WTC11 (cell line): ENCODE measurements at regions not wholly inside any gene's neighbourhood (a gene's known extent, or its start where the extent isn't known, plus 50 kb on each side); places are given as distances from the start of the nearest gene placed in this dataset.

Source experiments
- ATAC-seq: fragments of 200-7000 bp; cut with Tn5 transposase; 2 replicates; pipeline ENCODE4 v1.10.0; 2021; ENCODE audit warnings: mild to moderate bottlenecking, moderate library complexity
- CTCF ChIA-PET: fragments of 300-600 bp; sonication (Branson Sonifier 250); formaldehyde crosslinking; loops from one replicate; lab custom pipeline; 2021; ENCODE audit warnings: antibody characterized with exemption; lab: Charles Lee
- POLR2A ChIA-PET: fragments of 350-600 bp; sonication (Branson Sonifier 250); formaldehyde crosslinking; loops from one replicate; lab custom pipeline; 2021; ENCODE audit warnings: antibody characterized with exemption; lab: Charles Lee
- DNase-seq: peaks from one replicate; pipeline ENCODE4 v3.0.0; 2021; ENCODE audit warnings: low spot score
- H3K27ac Mint-ChIP-seq: 2 replicates; pipeline ENCODE4 v1.8.0; 2021; ENCODE audit warnings: mixed read lengths
- H3K27me3 Mint-ChIP-seq: 2 replicates; pipeline ENCODE4 v1.8.0; 2021; ENCODE audit warnings: low read depth, mild to moderate bottlenecking, moderate library complexity, mixed read lengths
- H3K36me3 Mint-ChIP-seq: 2 replicates; pipeline ENCODE4 v1.8.0; 2021; ENCODE audit warnings: mixed read lengths
- H3K4me1 Mint-ChIP-seq: 2 replicates; pipeline ENCODE4 v1.8.0; 2022; ENCODE audit warnings: mixed read lengths
- H3K4me3 Mint-ChIP-seq: 2 replicates; pipeline ENCODE4 v1.8.0; 2021; ENCODE audit warnings: mild to moderate bottlenecking, moderate library complexity, mixed read lengths
- H3K9me3 Mint-ChIP-seq: 2 replicates; pipeline ENCODE4 v1.8.0; 2021; ENCODE audit warnings: mixed read lengths
- ATF6 ChIP-seq: sonication (generic); formaldehyde crosslinking; IDR thresholded peaks from 2 replicates; pipeline ENCODE4 v1.8.1; 2023; ENCODE audit warnings: mild to moderate bottlenecking, missing genetic modification reagents
- CTCF ChIP-seq: fragments of 200-600 bp; IDR thresholded peaks from 2 replicates; pipeline ENCODE4 v1.8.0; 2022; ENCODE audit warnings: antibody characterized with exemption
- ESRRA ChIP-seq: sonication (generic); formaldehyde crosslinking; IDR thresholded peaks from 2 replicates; pipeline ENCODE4 v1.8.1; 2022; ENCODE audit warnings: mild to moderate bottlenecking, missing genetic modification reagents, borderline replicate concordance
- ETV6 ChIP-seq: sonication (generic); formaldehyde crosslinking; IDR thresholded peaks from 2 replicates; pipeline ENCODE4 v1.8.1; 2022; ENCODE audit warnings: mild to moderate bottlenecking, missing genetic modification reagents
- FOXP1 ChIP-seq: sonication (generic); formaldehyde crosslinking; IDR thresholded peaks from 2 replicates; pipeline ENCODE4 v1.8.0; 2022; ENCODE audit warnings: missing genetic modification reagents, mild to moderate bottlenecking, moderate library complexity, borderline replicate concordance
- HMGA2 ChIP-seq: fragments of 250-450 bp; sonication (Bioruptor Pico); IDR thresholded peaks from 2 replicates; pipeline ENCODE4 v1.4.0; 2021; ENCODE audit warnings: mild to moderate bottlenecking, moderate library complexity
- HMGXB4 ChIP-seq: sonication (generic); formaldehyde crosslinking; IDR thresholded peaks from 2 replicates; pipeline ENCODE4 v1.8.1; 2023; ENCODE audit warnings: mild to moderate bottlenecking, moderate library complexity, missing genetic modification reagents
- ZBTB21 ChIP-seq: sonication (generic); formaldehyde crosslinking; IDR thresholded peaks from 2 replicates; pipeline ENCODE4 v1.8.1; 2023; ENCODE audit warnings: mild to moderate bottlenecking, missing genetic modification reagents, borderline replicate concordance
- ZNF317 ChIP-seq: sonication (generic); formaldehyde crosslinking; IDR thresholded peaks from 2 replicates; pipeline ENCODE4 v1.8.1; 2023; ENCODE audit warnings: low read depth, mild to moderate bottlenecking, moderate library complexity, missing genetic modification reagents, borderline replicate concordance
- TF ChIP-seq, protein P1 (sequence below): sonication (generic); formaldehyde crosslinking; IDR thresholded peaks from 2 replicates; pipeline ENCODE4 v1.8.1; 2022; ENCODE audit warnings: low read depth, missing genetic modification reagents, borderline replicate concordance
- TF ChIP-seq, protein P2 (sequence below): sonication (generic); formaldehyde crosslinking; IDR thresholded peaks from 2 replicates; pipeline ENCODE4 v1.8.0; 2023; ENCODE audit warnings: missing genetic modification reagents
- TF ChIP-seq, protein P3 (sequence below): sonication (generic); formaldehyde crosslinking; IDR thresholded peaks from 2 replicates; pipeline ENCODE4 v1.8.1; 2022; ENCODE audit warnings: mild to moderate bottlenecking, moderate library complexity, missing genetic modification reagents
- TF ChIP-seq, protein P4 (sequence below): fragments of 250-450 bp; sonication (Bioruptor Pico); IDR thresholded peaks from 2 replicates; pipeline ENCODE4 v1.9.0; 2021; ENCODE audit warnings: moderate library complexity, mild to moderate bottlenecking, inconsistent platforms, borderline replicate concordance

DNA sequence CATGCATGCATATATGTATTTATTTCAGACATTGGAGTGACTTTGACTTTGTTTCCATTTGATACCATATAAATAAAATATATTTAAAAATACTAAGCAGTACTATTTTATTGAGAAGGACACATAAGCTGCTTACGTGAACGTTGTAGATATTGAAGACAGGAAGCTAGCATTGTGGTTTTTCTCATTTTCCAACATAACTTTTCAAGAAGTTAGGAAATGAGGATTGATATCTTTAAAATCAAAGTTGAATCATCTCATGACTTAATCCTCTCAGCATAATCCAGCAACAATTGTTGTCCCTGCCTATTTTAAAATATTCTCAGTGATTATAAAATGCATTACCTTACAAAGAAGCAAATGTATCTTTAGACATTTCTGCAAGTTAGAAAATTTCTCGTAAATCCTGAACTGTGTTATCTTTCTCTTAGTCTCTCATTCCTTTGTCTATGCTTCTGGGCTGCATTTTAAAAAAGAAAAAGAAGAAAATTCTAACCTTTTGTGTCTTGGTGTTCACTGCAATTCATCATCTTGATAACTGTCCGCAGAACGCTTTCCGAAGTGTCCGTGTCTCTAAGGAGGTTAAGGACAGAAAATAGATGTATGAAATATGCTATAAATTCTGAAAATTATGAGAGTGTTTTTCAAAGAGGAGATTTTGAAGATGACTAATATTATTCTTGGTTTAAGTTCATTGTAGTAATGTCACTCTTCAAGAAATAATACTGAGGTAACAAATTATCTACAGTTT, 1089.9 kb upstream of the CDH6 start (continued):
- TF ChIP-seq ZNF317 (CRISPR knock-in tag) (no peak), ZBTB21 (CRISPR knock-in tag) (no peak)
- TF ChIP-seq, protein P1, sequence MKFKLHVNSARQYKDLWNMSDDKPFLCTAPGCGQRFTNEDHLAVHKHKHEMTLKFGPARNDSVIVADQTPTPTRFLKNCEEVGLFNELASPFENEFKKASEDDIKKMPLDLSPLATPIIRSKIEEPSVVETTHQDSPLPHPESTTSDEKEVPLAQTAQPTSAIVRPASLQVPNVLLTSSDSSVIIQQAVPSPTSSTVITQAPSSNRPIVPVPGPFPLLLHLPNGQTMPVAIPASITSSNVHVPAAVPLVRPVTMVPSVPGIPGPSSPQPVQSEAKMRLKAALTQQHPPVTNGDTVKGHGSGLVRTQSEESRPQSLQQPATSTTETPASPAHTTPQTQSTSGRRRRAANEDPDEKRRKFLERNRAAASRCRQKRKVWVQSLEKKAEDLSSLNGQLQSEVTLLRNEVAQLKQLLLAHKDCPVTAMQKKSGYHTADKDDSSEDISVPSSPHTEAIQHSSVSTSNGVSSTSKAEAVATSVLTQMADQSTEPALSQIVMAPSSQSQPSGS (CRISPR knock-in tag) = no peak
- TF ChIP-seq, protein P2, sequence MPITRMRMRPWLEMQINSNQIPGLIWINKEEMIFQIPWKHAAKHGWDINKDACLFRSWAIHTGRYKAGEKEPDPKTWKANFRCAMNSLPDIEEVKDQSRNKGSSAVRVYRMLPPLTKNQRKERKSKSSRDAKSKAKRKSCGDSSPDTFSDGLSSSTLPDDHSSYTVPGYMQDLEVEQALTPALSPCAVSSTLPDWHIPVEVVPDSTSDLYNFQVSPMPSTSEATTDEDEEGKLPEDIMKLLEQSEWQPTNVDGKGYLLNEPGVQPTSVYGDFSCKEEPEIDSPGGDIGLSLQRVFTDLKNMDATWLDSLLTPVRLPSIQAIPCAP = no peak
- TF ChIP-seq, all 79 proteins: peak for 0

DNA sequence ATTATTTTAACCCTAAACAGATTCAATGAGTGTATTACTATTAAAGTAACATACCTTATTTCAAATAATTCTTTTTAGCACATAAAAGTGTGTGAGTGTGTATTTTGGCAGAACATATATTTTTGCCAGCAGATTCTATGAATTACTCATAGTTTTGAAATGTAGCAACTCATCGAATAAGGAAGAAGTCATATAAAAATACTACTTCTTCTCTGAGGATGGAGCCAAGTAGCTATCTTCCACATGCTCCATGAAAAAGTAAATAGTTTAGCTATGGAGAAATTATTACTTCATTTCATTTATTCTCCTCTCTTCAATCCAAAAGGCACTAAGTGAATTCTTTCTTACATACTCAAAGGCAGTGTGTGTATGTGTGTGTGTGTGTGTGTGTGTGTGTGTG, 1090.4 kb upstream of the CDH6 start:
- POLR2A ChIA-PET = no interaction called here
- H3K27me3 Mint-ChIP-seq = no peaks in the 10 kb centered on the region
- DNase-seq (no peak), ATAC-seq (no peak)
- no peak overlapping the region for H3K27ac Mint-ChIP-seq
- no peaks in the 10 kb centered on the region for H3K9me3 Mint-ChIP-seq
- peaks cover 27% of the 10 kb centered on the region for H3K4me1 Mint-ChIP-seq
- TF ChIP-seq FOXP1 (CRISPR knock-in tag) = no peak
- no peak for TF ChIP-seq ESRRA (CRISPR knock-in tag)
- TF ChIP-seq ZBTB21 (CRISPR knock-in tag) = no peak
- TF ChIP-seq ETV6 (CRISPR knock-in tag) = no peak
- TF ChIP-seq HMGXB4 (CRISPR knock-in tag) = no peak
- no peak for TF ChIP-seq ATF6 (CRISPR knock-in tag)
- TF ChIP-seq, protein P3, sequence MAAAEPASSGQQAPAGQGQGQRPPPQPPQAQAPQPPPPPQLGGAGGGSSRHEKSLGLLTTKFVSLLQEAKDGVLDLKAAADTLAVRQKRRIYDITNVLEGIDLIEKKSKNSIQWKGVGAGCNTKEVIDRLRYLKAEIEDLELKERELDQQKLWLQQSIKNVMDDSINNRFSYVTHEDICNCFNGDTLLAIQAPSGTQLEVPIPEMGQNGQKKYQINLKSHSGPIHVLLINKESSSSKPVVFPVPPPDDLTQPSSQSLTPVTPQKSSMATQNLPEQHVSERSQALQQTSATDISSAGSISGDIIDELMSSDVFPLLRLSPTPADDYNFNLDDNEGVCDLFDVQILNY = no peak
- TF ChIP-seq HMGA2 = no peak
- CTCF ChIA-PET = no interaction called here
- no peaks in the 10 kb centered on the region for H3K36me3 Mint-ChIP-seq
- no peak overlapping the region for H3K4me3 Mint-ChIP-seq

DNA sequence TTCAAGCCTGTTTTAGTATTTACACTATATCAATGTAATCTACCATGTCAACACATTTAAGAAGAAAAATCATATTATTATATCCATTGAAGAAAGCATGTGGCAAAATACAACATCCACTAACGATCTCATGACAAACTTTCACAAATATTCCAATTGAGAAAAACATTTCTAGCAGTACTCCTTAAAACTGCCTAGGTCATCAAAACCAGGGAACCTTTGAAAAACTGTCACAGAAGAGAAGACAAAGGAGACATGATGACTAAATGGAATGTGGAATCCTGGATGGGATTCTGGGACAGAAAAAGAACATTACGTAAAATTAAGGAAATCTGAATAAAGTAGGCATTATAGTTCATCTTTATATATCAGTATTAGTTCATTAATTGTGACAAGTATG, 1091.3 kb upstream of the CDH6 start:
- Mint-ChIP-seq H3K4me3 (no peak overlapping the region), H3K9me3 (no peaks in the 10 kb centered on the region), H3K27me3 (no peaks in the 10 kb centered on the region; the same call in 1 of the 2 replicates), H3K4me1 (peaks cover 27% of the 10 kb centered on the region), H3K27ac (no peak overlapping the region), H3K36me3 (no peaks in the 10 kb centered on the region)
- no peak for DNase-seq
- TF ChIP-seq, protein P4, sequence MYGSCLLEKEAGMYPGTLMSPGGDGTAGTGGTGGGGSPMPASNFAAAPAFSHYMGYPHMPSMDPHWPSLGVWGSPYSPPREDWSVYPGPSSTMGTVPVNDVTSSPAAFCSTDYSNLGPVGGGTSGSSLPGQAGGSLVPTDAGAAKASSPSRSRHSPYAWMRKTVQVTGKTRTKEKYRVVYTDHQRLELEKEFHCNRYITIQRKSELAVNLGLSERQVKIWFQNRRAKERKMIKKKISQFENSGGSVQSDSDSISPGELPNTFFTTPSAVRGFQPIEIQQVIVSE = no peak
- no peak for TF ChIP-seq CTCF
- ATAC-seq = no peak
- POLR2A ChIA-PET = no interaction called here
- CTCF ChIA-PET = no interaction called here
